ENCODE measurements at regions not wholly inside any gene's neighbourhood (a gene's known extent, or its start where the extent isn't known, plus 50 kb on each side); places are given as distances from the start of the nearest gene placed in this dataset.

DNA sequence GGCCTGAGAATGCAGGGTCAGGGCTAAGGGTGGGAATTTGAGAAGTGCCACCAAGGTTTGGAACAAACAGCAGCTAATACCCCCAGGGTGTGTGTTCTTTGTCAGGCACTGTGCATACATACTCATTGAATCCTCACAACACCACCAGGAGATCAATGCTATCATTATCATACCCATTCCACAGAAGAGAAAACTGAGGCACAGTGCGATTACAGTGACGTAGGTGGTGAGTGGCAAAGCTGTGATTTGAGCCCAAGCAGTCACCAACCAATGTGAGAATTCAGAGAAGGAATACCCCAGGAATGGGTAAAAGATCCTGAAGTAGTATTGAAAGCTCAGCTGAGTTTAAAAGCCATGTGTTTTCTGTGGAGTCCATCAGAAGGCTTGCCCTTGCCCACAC, 281.6 kb upstream of the MGAT5 start:
- POLR2A ChIA-PET = no interaction called here
- TF ChIP-seq YY1 (IDR thresholded peaks at IDR 0.05; ENCODE audit: extremely low read depth, insufficient replicate concordance, low read depth, low read length) (no peak), FOSL1 (IDR thresholded peaks at IDR 0.05; ENCODE audit: low read depth) (no peak), RAD21 (IDR thresholded peaks at IDR 0.05; ENCODE audit: low read depth) (no peak), EGR1 (IDR thresholded peaks at IDR 0.05; ENCODE audit: low read depth) (no peak), ZFX (IDR thresholded peaks at IDR 0.05) (no peak), ZBTB33 (IDR thresholded peaks at IDR 0.05; ENCODE audit: extremely low read depth, insufficient replicate concordance, low read length) (no peak), ZNF274 (IDR thresholded peaks at IDR 0.05; ENCODE audit: low read depth, low read length) (no peak), POLR2A (IDR thresholded peaks at IDR 0.05; ENCODE audit: borderline replicate concordance, extremely low read depth, insufficient read depth, insufficient read length) (no peak), SIN3A (IDR thresholded peaks at IDR 0.05; ENCODE audit: low read depth) (no peak)
- TF ChIP-seq, protein P1, sequence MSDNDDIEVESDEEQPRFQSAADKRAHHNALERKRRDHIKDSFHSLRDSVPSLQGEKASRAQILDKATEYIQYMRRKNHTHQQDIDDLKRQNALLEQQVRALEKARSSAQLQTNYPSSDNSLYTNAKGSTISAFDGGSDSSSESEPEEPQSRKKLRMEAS (IDR thresholded peaks at IDR 0.05) = no peak
- TF ChIP-seq, protein P2, sequence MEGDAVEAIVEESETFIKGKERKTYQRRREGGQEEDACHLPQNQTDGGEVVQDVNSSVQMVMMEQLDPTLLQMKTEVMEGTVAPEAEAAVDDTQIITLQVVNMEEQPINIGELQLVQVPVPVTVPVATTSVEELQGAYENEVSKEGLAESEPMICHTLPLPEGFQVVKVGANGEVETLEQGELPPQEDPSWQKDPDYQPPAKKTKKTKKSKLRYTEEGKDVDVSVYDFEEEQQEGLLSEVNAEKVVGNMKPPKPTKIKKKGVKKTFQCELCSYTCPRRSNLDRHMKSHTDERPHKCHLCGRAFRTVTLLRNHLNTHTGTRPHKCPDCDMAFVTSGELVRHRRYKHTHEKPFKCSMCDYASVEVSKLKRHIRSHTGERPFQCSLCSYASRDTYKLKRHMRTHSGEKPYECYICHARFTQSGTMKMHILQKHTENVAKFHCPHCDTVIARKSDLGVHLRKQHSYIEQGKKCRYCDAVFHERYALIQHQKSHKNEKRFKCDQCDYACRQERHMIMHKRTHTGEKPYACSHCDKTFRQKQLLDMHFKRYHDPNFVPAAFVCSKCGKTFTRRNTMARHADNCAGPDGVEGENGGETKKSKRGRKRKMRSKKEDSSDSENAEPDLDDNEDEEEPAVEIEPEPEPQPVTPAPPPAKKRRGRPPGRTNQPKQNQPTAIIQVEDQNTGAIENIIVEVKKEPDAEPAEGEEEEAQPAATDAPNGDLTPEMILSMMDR (IDR thresholded peaks at IDR 0.05 in 2 of 3, conservative IDR thresholded peaks at IDR 0.05 in 1 of 3; ENCODE audit: borderline replicate concordance in 1 of 3, insufficient read depth in 1 of 3, low read depth in 2 of 3, low read length in 2 of 3) = no peak
- intact Hi-C loops (cut with micrococcal nuclease) = no loop called here
- Histone ChIP-seq H3K4me1 (ENCODE audit: control insufficient read depth in 1 of 2, insufficient read depth in 2 of 2, low read length in 2 of 2) (no peaks in the 10 kb centered on the region), H3K79me2 (ENCODE audit: insufficient read depth, low read length) (no peaks in the 10 kb centered on the region), H3K9ac (ENCODE audit: low read length) (no peak overlapping the region), H3K27me3 (ENCODE audit: insufficient read depth, low read length) (peaks cover 19% of the 10 kb centered on the region), H3K4me2 (ENCODE audit: low read length) (no peak overlapping the region), H2AFZ (ENCODE audit: low read depth, low read length, poor library complexity, severe bottlenecking) (no peak overlapping the region), H3K4me3 (replicated peaks in 1 of 2; ENCODE audit: low read depth in 1 of 2, low read length in 2 of 2) (no peak overlapping the region), H3K27ac (ENCODE audit: low read depth, low read length) (no peak overlapping the region), H3K9me2 (ENCODE audit: insufficient read depth) (no peaks in the 10 kb centered on the region), H4K20me1 (ENCODE audit: insufficient read depth) (no peaks in the 10 kb centered on the region), H3K9me3 (ENCODE audit: control insufficient read depth in 1 of 2, insufficient read depth in 1 of 2, low read depth in 1 of 2, low read length in 2 of 2) (no peaks in the 10 kb centered on the region), H3K36me3 (ENCODE audit: control insufficient read depth in 1 of 2, insufficient read depth in 2 of 2, low read length in 2 of 2) (no peaks in the 10 kb centered on the region)
- DNase-seq (ENCODE audit: low read depth, low spot score) (no peak), ATAC-seq (no peak)
- CTCF ChIA-PET = no interaction called here
- BruUV-seq (replicated peaks) = no TSS peak
- RAD21 ChIA-PET (ENCODE audit: low non-redundant PET in 1 of 2, low total read pairs in 2 of 2, uncharacterized antibody in 2 of 2, unreplicated experiment in 2 of 2) = no interaction called here
